ENCODE measurements at regions not wholly inside any gene's neighbourhood (a gene's known extent, or its start where the extent isn't known, plus 50 kb on each side); places are given as distances from the start of the nearest gene placed in this dataset.

- Mint-ChIP-seq H3K27me3 (no peaks in the 10 kb centered on the region), H3K4me1 (no peaks in the 10 kb centered on the region), H3K36me3 (ENCODE audit: low read depth) (no peaks in the 10 kb centered on the region), H3K27ac (no peak overlapping the region), H3K9me3 (peaks cover 8% of the 10 kb centered on the region), H3K4me3 (no peak overlapping the region)
- ATAC-seq (replicated peaks): no peak
These were observed 119.7 kb upstream of the THRB start for GRCh38 chr3:24614359-24614758.

GRCh38 chr3:24615177-24615576 lies 120.5 kb upstream of the THRB start:
- Mint-ChIP-seq H3K9me3 (peaks cover 8% of the 10 kb centered on the region), H3K27me3 (no peaks in the 10 kb centered on the region), H3K4me1 (no peaks in the 10 kb centered on the region), H3K36me3 (ENCODE audit: low read depth) (no peaks in the 10 kb centered on the region), H3K4me3 (no peak overlapping the region), H3K27ac (no peak overlapping the region)
- no peak for ATAC-seq (replicated peaks)

- H3K27ac Mint-ChIP-seq: no peak overlapping the region
- H3K4me3 Mint-ChIP-seq: no peak overlapping the region
- no peak for ATAC-seq (replicated peaks)
- no peaks in the 10 kb centered on the region for H3K36me3 Mint-ChIP-seq (ENCODE audit: low read depth)
- no peaks in the 10 kb centered on the region for H3K27me3 Mint-ChIP-seq
- H3K4me1 Mint-ChIP-seq: no peaks in the 10 kb centered on the region
- H3K9me3 Mint-ChIP-seq: peaks cover 8% of the 10 kb centered on the region
These were observed 121.6 kb upstream of the THRB start for GRCh38 chr3:24616110-24616829.

- Mint-ChIP-seq H3K4me1 (no peaks in the 10 kb centered on the region), H3K9me3 (no peaks in the 10 kb centered on the region), H3K4me3 (no peak overlapping the region), H3K27ac (no peak overlapping the region), H3K36me3 (ENCODE audit: low read depth) (no peaks in the 10 kb centered on the region), H3K27me3 (no peaks in the 10 kb centered on the region)
- no peak for ATAC-seq (replicated peaks)
These were observed 127.5 kb upstream of the THRB start for GRCh38 chr3:24622138-24622537.

- no peaks in the 10 kb centered on the region for H3K9me3 Mint-ChIP-seq
- H3K36me3 Mint-ChIP-seq (ENCODE audit: low read depth): no peaks in the 10 kb centered on the region
- no peak overlapping the region for H3K27ac Mint-ChIP-seq
- no peaks in the 10 kb centered on the region for H3K27me3 Mint-ChIP-seq
- no peak overlapping the region for H3K4me3 Mint-ChIP-seq
- no peak for ATAC-seq (replicated peaks)
- H3K4me1 Mint-ChIP-seq: no peaks in the 10 kb centered on the region
These were observed 128.1 kb upstream of the THRB start for GRCh38 chr3:24622696-24623225.

- Mint-ChIP-seq H3K27ac (no peak overlapping the region), H3K9me3 (no peaks in the 10 kb centered on the region), H3K27me3 (no peaks in the 10 kb centered on the region), H3K4me3 (no peak overlapping the region), H3K4me1 (no peaks in the 10 kb centered on the region), H3K36me3 (ENCODE audit: low read depth) (no peaks in the 10 kb centered on the region)
- ATAC-seq (replicated peaks): no peak
These were observed 129.0 kb upstream of the THRB start for GRCh38 chr3:24623657-24624056.

- Mint-ChIP-seq H3K4me1 (no peaks in the 10 kb centered on the region), H3K9me3 (no peaks in the 10 kb centered on the region), H3K27ac (no peak overlapping the region), H3K27me3 (no peaks in the 10 kb centered on the region), H3K4me3 (no peak overlapping the region), H3K36me3 (ENCODE audit: low read depth) (no peaks in the 10 kb centered on the region)
- ATAC-seq (replicated peaks): no peak
These were observed 130.5 kb upstream of the THRB start for GRCh38 chr3:24624938-24625681.

- Mint-ChIP-seq H3K36me3 (ENCODE audit: low read depth) (no peaks in the 10 kb centered on the region), H3K4me1 (no peaks in the 10 kb centered on the region), H3K4me3 (no peak overlapping the region), H3K9me3 (no peaks in the 10 kb centered on the region), H3K27me3 (no peaks in the 10 kb centered on the region), H3K27ac (no peak overlapping the region)
- ATAC-seq (replicated peaks): no peak
These were observed 134.0 kb upstream of the THRB start for GRCh38 chr3:24628523-24629258.

DNA sequence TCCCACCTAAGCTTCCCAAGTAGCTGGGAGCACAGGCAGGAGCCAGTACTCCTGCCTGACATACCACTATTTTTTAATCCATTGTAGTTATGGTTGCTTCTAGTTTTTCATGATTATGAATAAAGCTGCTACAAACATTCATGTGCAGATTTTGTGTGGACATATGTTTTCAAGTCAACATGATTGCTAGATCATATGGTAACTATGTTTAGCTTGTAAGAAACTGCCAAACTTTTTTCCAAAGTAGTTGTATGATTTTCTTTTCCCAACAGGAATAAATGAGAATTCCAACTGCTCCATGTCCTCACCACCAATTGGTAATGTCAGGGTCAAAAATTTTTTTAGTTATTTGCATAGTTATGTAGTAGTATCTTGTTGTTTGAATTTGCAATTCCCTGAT lies 136.8 kb upstream of the THRB start:
- Mint-ChIP-seq H3K4me3 (no peak overlapping the region), H3K36me3 (ENCODE audit: low read depth) (no peaks in the 10 kb centered on the region), H3K4me1 (no peaks in the 10 kb centered on the region), H3K27ac (no peak overlapping the region), H3K27me3 (no peaks in the 10 kb centered on the region), H3K9me3 (peaks cover 9% of the 10 kb centered on the region)
- ATAC-seq (replicated peaks): no peak

- Mint-ChIP-seq H3K4me3 (no peak overlapping the region), H3K4me1 (no peaks in the 10 kb centered on the region), H3K9me3 (peaks cover 9% of the 10 kb centered on the region), H3K36me3 (ENCODE audit: low read depth) (no peaks in the 10 kb centered on the region), H3K27me3 (no peaks in the 10 kb centered on the region), H3K27ac (no peak overlapping the region)
- ATAC-seq (replicated peaks): no peak
These were observed 144.4 kb upstream of the THRB start for GRCh38 chr3:24639061-24639460.

DNA sequence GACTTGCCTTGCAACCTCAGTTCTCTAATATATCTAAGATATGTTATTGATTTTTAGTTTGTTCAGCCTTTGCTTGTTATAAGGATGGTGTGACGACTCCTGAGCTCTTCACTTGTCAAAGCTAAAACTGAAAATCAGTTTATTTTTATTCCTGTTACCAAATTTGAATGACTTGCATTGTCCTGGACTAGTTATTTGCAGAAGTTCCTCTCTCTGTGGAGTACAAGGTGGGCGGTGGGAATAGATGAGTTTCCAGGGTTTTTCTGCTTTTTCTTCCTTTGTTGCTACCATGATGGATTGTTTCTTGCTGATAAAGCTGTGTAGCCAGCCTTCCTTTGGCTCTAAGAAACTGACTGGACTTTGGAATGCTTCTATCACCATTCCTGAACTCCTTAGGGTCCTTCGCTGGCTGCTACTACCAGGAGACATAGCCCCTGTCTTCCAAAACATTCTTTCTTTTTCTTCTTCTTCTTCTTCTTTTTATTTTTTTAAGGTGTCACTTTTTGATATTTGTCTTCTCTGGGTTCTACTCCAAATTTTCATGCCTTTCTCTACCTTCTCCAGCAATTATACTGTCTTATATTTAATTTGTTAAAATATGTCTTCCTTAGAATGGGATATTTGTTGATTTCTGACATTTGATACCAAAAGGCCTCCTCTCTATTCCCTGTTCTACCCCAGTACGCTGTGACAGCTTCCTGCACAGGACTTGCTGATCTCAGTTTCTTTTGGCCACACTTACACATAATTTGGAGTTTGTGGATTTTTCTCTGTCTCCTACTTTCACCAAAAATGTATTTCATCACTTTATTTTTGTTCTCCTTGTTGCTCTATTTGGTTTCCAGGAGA lies 145.1 kb upstream of the THRB start:
- Mint-ChIP-seq H3K27ac (no peak overlapping the region), H3K9me3 (peaks cover 8% of the 10 kb centered on the region)
- no peak for ATAC-seq (replicated peaks)

GRCh38 chr3:24640330-24640877 lies 145.8 kb upstream of the THRB start:
- H3K9me3 Mint-ChIP-seq: peaks cover 5% of the 10 kb centered on the region
- ATAC-seq (replicated peaks): no peak
- no peak overlapping the region for H3K27ac Mint-ChIP-seq
- H3K4me3 Mint-ChIP-seq: no peak overlapping the region
- no peaks in the 10 kb centered on the region for H3K36me3 Mint-ChIP-seq (ENCODE audit: low read depth)
- no peaks in the 10 kb centered on the region for H3K27me3 Mint-ChIP-seq
- no peaks in the 10 kb centered on the region for H3K4me1 Mint-ChIP-seq

More for the DNA sequence above, 145.1 kb upstream of the THRB start:
- Mint-ChIP-seq H3K36me3 (ENCODE audit: low read depth) (no peaks in the 10 kb centered on the region), H3K27me3 (no peaks in the 10 kb centered on the region), H3K4me1 (no peaks in the 10 kb centered on the region), H3K4me3 (no peak overlapping the region)

- no peak overlapping the region for H3K27ac Mint-ChIP-seq
- H3K36me3 Mint-ChIP-seq (ENCODE audit: low read depth): no peaks in the 10 kb centered on the region
- no peak for ATAC-seq (replicated peaks)
- H3K4me1 Mint-ChIP-seq: no peaks in the 10 kb centered on the region
- no peaks in the 10 kb centered on the region for H3K9me3 Mint-ChIP-seq
- no peaks in the 10 kb centered on the region for H3K27me3 Mint-ChIP-seq
- no peak overlapping the region for H3K4me3 Mint-ChIP-seq
These were observed 147.0 kb upstream of the THRB start for GRCh38 chr3:24641628-24642027.

GRCh38 chr3:24645047-24645446 lies 150.4 kb upstream of the THRB start:
- ATAC-seq (replicated peaks): no peak
- H3K9me3 Mint-ChIP-seq: no peaks in the 10 kb centered on the region
- no peaks in the 10 kb centered on the region for H3K36me3 Mint-ChIP-seq (ENCODE audit: low read depth)
- no peak overlapping the region for H3K27ac Mint-ChIP-seq
- no peaks in the 10 kb centered on the region for H3K4me1 Mint-ChIP-seq
- no peak overlapping the region for H3K4me3 Mint-ChIP-seq
- no peaks in the 10 kb centered on the region for H3K27me3 Mint-ChIP-seq

Data from activated T-helper 17 cell treated with anti-CD3 and anti-CD28 coated beads, Interleukin-2, amount 50 U/mL, for 72 hours (primary cell).